ENCODE measurements at regions not wholly inside any gene's neighbourhood (a gene's known extent, or its start where the extent isn't known, plus 50 kb on each side); places are given as distances from the start of the nearest gene placed in this dataset.

DNA sequence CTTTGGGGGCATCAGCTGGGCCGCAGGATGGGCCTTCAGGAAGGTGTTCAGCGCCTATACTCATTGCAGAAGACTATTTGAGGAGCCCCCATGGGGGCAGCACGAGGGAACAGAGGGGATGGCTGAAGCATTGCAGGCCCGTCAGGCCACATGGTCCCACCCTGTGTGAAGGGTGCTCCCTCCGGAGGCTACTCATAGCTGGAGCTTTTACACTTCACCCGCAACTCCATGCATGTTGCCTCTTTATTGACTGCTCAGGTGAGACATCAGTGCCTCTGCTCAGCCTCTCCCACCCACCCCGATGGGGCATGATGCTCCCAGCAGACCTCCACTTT, 1500.9 kb downstream of the TBC1D22A start:
- Histone ChIP-seq H4K20me1 (ENCODE audit: insufficient read depth, low read length, poor library complexity, severe bottlenecking) (no peaks in the 10 kb centered on the region), H3K4me1 (ENCODE audit: insufficient read depth, low read length, poor library complexity, severe bottlenecking) (no peaks in the 10 kb centered on the region), H3K4me2 (ENCODE audit: low read depth, low read length, poor library complexity, severe bottlenecking) (no peak overlapping the region), H3K4me3 (ENCODE audit: low read length, poor library complexity, severe bottlenecking) (no peak overlapping the region), H3K27me3 (ENCODE audit: insufficient read depth, low read length, poor library complexity, severe bottlenecking) (no peaks in the 10 kb centered on the region), H3K9me2 (replicated peaks; ENCODE audit: low read depth, low read length) (no peaks in the 10 kb centered on the region), H2AFZ (ENCODE audit: low read length) (no peak overlapping the region), H3K36me3 (ENCODE audit: insufficient read depth, low read length) (no peaks in the 10 kb centered on the region), H3K9me3 (ENCODE audit: insufficient read depth, low read depth, low read length) (0 out of 2 replicates have a peak, but pooled peaks cover 4% of the 10 kb centered on the region), H3K9ac (ENCODE audit: low read depth, low read length, poor library complexity, severe bottlenecking) (no peak overlapping the region), H3F3A (ENCODE audit: low read depth) (no peaks in the 10 kb centered on the region), H3K79me2 (ENCODE audit: insufficient read depth, low read length) (no peaks in the 10 kb centered on the region)
- no peak for TF ChIP-seq EZH2phosphoT487 (IDR thresholded peaks at IDR 0.05; ENCODE audit: borderline replicate concordance)
- TF ChIP-seq, protein P1, sequence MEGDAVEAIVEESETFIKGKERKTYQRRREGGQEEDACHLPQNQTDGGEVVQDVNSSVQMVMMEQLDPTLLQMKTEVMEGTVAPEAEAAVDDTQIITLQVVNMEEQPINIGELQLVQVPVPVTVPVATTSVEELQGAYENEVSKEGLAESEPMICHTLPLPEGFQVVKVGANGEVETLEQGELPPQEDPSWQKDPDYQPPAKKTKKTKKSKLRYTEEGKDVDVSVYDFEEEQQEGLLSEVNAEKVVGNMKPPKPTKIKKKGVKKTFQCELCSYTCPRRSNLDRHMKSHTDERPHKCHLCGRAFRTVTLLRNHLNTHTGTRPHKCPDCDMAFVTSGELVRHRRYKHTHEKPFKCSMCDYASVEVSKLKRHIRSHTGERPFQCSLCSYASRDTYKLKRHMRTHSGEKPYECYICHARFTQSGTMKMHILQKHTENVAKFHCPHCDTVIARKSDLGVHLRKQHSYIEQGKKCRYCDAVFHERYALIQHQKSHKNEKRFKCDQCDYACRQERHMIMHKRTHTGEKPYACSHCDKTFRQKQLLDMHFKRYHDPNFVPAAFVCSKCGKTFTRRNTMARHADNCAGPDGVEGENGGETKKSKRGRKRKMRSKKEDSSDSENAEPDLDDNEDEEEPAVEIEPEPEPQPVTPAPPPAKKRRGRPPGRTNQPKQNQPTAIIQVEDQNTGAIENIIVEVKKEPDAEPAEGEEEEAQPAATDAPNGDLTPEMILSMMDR (conservative IDR thresholded peaks at IDR 0.05; ENCODE audit: low read length) = no peak

DNA sequence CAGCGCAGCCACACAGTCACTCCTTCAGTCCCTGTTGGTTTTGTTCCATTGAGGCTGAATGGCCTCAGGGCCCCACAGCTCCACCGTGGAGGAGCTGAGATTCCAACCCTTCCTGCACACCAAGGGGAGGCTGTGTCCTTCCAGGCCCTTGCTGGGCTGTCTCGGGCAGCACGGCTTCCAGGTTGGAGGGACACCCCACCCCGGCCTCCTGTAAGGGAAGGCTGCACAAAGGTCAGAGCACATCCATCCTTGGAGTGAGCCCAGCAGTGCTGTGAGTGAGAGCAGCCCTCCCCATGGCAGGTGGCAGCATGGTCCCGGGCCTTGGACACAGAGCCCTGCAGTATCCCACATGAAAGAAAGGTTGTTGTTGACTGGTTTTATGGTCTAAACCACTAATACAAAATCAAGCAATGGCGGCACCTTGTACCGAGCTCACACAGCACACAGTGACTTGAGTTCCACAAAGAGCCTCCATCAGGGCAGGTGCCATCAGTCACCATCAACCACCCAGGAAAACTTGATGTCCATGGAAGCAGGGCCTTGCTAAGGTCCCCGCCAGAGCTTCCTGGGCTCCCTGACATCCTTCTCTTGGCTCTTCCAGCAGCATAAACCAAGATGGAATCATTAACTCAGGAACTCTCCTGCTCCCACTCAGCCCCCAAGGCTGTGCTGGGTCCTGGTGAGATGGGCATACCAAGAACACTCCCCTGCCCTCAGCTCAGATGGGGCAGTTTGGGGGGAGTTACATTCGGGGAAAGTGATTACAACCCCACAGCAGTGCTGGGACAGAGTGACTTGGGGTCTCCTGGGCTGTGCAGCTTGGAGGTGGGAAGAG, 1500.4 kb downstream of the TBC1D22A start:
- H3K4me3 ChIP-seq (ENCODE audit: low read length, poor library complexity, severe bottlenecking) = no peak overlapping the region
- no peak for TF ChIP-seq EZH2phosphoT487 (IDR thresholded peaks at IDR 0.05; ENCODE audit: borderline replicate concordance)
- TF ChIP-seq, protein P1 (conservative IDR thresholded peaks at IDR 0.05; ENCODE audit: low read length) = no peak
- H3K27me3 ChIP-seq (ENCODE audit: insufficient read depth, low read length, poor library complexity, severe bottlenecking) = no peaks in the 10 kb centered on the region
- 0 out of 2 replicates have a peak, but pooled peaks cover 4% of the 10 kb centered on the region for H3K9me3 ChIP-seq (ENCODE audit: insufficient read depth, low read depth, low read length)
- no peak overlapping the region for H2AFZ ChIP-seq (ENCODE audit: low read length)
- no peaks in the 10 kb centered on the region for H3F3A ChIP-seq (ENCODE audit: low read depth)
- no peaks in the 10 kb centered on the region for H4K20me1 ChIP-seq (ENCODE audit: insufficient read depth, low read length, poor library complexity, severe bottlenecking)
- no peaks in the 10 kb centered on the region for H3K36me3 ChIP-seq (ENCODE audit: insufficient read depth, low read length)
- no peaks in the 10 kb centered on the region for H3K9me2 ChIP-seq (replicated peaks; ENCODE audit: low read depth, low read length)
- H3K9ac ChIP-seq (ENCODE audit: low read depth, low read length, poor library complexity, severe bottlenecking) = no peak overlapping the region
- H3K4me1 ChIP-seq (ENCODE audit: insufficient read depth, low read length, poor library complexity, severe bottlenecking) = no peaks in the 10 kb centered on the region
- no peak overlapping the region for H3K4me2 ChIP-seq (ENCODE audit: low read depth, low read length, poor library complexity, severe bottlenecking)
- no peaks in the 10 kb centered on the region for H3K79me2 ChIP-seq (ENCODE audit: insufficient read depth, low read length)

DNA sequence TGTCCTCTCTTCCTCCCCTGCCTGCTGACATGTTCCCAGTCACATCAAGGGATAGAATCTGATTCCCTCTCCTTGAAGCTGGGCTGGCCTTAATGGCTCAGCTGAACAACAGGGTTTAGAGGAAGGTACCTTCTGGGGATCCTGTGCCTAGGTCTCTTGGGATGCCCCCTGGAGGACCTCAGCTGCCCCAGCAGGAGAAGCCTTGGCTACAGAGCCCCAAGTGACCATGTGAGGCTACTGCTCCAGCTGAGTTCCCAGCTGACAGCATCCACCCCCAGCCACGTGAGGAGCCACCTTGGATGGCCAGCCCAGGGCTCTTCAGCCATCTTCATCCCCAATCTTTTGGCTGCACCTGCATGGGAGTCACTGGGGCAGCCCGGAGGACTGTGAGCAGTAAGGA, 1499.3 kb downstream of the TBC1D22A start:
- H3K9ac ChIP-seq (ENCODE audit: low read depth, low read length, poor library complexity, severe bottlenecking) = no peak overlapping the region
- no peaks in the 10 kb centered on the region for H3K27me3 ChIP-seq (ENCODE audit: insufficient read depth, low read length, poor library complexity, severe bottlenecking)
- no peak overlapping the region for H3K4me2 ChIP-seq (ENCODE audit: low read depth, low read length, poor library complexity, severe bottlenecking)
- no peaks in the 10 kb centered on the region for H3F3A ChIP-seq (ENCODE audit: low read depth)
- H4K20me1 ChIP-seq (ENCODE audit: insufficient read depth, low read length, poor library complexity, severe bottlenecking) = no peaks in the 10 kb centered on the region
- TF ChIP-seq, protein P1 (conservative IDR thresholded peaks at IDR 0.05; ENCODE audit: low read length) = no peak; the same call in 1 of the 2 replicates
- no peak for TF ChIP-seq EZH2phosphoT487 (IDR thresholded peaks at IDR 0.05; ENCODE audit: borderline replicate concordance)
- no peaks in the 10 kb centered on the region for H3K79me2 ChIP-seq (ENCODE audit: insufficient read depth, low read length)
- no peak overlapping the region for H3K4me3 ChIP-seq (ENCODE audit: low read length, poor library complexity, severe bottlenecking)
- H3K9me2 ChIP-seq (replicated peaks; ENCODE audit: low read depth, low read length) = no peaks in the 10 kb centered on the region
- H2AFZ ChIP-seq (ENCODE audit: low read length) = no peak overlapping the region
- H3K9me3 ChIP-seq (ENCODE audit: insufficient read depth, low read depth, low read length) = peaks cover 4% of the 10 kb centered on the region; the same call in 1 of the 2 replicates
- H3K4me1 ChIP-seq (ENCODE audit: insufficient read depth, low read length, poor library complexity, severe bottlenecking) = no peaks in the 10 kb centered on the region
- H3K36me3 ChIP-seq (ENCODE audit: insufficient read depth, low read length) = no peaks in the 10 kb centered on the region
